HG03520 (cell line): ENCODE measurements at regions not wholly inside any gene's neighbourhood (a gene's known extent, or its start where the extent isn't known, plus 50 kb on each side); places are given as distances from the start of the nearest gene placed in this dataset.

Experiments
- ATAC-seq: cut with Tn5 transposase; IDR thresholded peaks from one replicate; pipeline ENCODE4 v1.9.1; 2021; ENCODE audit warnings: mild to moderate bottlenecking, moderate library complexity; ENCODE audit not compliant: unreplicated experiment

GRCh38 chr15:70431854-70432253 is 331.5 kb downstream of the UACA start:
- ATAC-seq: no peak

DNA sequence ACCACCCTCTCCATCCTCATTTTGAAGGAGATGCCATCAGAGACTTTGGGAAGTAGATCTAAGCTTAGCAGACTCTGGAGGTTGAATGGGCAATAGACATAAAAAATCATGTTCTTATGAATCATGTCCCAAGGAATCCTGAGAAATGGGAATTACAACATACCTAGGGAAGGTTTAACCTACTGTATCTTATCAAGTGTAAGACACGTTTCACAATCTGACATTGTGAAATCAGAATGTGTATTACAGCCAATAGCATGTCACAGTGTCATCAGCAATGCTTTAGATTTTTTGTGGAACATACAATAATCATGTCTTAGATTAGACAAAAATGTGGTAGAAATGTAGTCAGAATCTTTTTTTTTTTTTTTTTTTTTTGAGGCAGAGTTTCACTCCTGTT is 332.4 kb upstream of the TLE3 start:
- ATAC-seq: no peak

- ATAC-seq: no peak
These were observed 331.5 kb upstream of the TLE3 start for GRCh38 chr15:70429056-70429722.

DNA sequence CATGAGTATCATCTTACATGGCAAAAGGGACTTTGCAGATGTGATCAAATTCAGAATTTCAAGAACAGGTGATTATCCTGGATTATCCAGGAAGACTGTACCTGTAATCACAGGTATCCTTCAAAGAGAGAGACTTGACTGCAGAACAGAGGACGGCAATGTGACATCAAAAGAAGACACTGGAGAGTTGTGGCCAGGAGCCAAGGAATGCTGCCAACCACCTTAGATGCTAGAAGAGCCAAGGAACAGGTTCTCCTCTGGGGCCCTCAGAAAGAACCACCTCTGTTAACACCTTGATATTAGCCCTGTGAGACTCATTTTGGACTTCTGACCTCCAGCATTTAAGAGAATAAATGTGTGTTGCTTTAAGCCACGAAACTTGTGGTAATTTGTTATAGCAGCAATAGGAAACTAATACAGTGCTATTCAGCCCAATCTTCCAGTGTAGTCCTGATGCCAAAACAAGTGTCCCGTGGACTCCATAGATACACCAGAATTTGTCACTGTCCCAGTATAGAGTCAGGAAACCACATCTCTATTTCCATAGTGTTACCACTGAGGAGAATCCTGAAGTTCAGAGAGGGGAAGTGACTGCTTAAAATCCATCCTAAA is 330.6 kb upstream of the TLE3 start:
- no peak for ATAC-seq

DNA sequence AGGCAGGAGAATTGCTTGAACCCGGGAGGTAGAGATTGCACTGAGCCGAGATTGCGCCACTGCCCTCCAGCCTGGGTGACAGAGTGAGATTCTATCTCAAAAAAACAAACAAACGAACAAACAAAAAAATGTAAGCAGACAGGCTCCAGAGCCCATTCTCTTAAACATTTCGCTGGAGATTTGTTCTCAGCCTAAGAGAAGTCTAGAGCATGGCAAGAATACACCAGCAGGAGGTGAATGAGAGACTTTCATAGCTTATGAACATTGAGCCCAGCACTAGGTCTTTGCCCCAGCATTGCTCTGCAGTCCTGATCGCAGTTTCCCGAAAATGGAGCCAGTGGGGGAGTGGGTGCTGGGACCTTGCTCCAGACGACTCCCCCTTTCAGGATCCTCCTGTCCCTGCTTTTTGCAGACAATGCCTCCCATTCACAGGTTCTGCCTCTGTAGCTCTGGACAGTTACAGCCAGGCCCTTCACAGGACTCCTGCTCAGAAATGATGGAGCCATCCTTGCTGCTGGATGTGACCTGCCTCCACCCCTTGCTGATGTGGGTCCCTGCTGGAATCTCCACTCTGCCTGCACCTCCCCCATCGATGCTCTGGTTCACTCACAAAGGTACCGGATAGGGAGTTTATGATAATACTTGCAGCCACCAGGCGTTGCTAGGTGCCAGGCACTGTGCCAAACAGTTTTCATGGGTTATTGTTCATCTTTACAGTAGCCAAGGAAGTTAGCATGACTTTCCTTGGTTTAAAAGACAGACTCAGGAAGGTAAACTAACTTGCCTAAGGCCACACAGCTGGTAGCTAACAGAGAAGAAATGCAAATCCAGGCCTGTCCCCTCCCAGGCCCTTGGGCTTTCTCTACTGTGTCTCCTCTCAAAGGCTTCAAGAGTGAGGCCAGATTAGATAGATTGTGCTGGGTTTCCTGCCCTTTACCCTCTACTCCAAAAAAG is 329.7 kb upstream of the TLE3 start:
- no peak for ATAC-seq

DNA sequence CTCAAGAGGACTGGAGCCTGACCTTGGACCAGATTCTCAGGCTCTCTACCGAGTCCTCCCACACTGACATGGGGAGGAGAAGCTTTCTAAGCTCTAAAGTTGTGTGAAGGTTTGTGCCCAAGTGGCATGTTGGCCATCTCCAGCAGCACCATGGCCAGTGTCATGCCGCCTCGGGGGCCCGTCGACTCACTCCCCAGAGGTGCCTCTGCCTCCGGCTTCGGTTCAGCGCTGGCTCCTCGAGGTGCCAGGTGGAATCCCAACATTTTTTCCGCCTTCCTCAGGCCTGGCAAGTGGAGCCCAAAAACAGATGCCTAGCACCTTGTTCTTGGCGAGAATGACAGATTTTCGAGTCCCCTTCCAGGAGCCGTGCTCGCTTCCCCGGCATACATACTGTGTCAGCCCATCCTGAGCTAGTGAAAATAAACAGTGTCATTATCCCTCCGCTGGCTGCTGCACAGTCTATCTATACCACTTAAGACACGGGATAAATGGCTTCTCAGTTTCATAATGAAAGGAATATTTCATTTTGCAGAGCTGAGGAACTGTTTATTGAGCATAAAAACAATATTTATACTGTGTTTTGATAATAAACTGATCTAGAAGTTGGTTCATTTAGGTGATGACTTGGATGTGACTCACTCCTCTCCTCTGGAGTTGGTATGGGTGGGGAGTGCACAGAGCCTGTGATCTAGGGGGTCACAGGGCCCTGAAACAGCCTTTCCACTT is 328.5 kb upstream of the TLE3 start:
- ATAC-seq: no peak

DNA sequence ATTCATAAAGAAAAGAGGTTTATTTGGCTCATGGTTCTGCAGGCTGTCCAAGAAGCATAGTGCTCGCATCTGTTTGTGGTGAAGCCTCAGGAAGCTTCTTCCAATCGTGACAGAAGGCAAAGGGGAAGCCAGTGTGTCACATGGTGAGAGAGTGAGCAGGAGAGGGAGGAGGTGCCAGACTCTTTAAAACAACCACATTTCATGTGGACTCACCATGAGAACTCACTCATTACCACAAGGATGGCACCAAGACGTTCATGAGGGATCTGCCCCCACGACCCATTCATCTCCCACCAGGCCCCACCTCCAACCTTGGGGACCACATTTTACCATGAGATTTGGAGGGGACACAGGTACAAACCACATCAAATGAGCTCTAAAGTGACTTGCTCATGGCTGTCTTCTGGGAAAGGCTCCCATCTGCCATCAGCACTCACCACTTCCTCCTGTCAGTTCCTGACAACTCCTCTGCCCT is 327.3 kb upstream of the TLE3 start:
- no peak for ATAC-seq

DNA sequence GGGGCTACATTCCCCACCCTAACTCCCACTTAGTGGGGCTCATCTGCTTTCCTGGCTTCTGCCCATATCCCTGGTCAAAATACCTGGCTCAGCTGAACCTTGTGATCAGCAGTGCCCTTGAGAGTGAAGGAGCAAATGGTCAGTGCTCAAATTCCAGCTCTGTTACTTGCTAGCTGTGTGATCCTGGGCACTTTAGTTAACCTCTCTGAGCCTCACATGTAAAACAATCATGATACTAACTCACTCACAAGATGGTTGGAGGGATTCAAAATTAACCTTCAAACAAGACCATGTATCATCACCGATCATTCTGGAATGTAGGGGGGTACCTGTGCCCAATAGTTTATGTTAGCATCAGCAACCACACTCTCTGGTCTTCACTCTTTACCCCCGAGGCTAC is 325.6 kb upstream of the TLE3 start:
- no peak for ATAC-seq

DNA sequence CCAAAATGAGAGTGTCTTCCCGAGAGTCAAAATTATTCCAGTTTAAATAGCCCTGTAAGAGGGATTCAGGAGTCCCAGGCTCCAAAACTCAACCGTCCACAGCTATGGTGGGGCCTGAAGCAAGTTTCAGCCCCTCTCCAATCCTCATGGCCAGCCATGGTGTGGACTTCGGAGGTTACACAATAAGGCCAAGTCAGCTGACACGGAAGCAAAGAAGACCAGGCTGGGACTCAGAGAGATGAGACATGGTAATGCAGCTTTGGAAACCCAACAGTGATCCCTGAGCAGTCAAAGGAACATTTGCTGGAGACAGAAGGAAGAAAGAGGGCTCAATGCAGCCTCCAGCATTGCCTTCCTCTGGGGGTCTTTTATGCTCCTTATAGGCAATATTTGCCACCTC is 324.6 kb upstream of the TLE3 start:
- no peak for ATAC-seq

DNA sequence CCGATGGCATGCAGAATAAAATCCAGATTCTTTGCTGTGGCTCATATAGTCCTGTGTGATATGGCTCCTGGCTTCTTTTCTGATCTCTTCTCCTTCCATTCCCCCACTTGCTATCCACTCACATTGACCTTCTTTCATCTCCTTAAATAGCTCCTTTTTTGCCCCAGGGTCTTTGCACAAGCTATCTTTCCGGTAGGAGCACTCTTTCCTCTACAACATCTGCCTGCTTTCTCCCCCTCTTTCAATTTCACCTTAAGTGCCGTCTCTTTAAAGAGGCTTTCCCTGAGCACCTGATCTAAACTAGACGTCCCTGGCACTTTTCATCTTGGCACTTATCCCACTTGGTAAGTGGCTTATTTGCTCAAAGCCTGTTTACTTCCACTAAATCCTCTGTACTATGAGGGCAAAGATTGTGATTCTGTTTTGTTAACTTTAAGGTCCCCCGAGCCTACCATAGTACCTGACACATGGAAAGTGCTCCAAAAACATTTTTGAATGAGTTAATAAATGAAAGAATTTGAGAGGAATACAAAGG is 323.3 kb upstream of the TLE3 start:
- ATAC-seq: no peak

DNA sequence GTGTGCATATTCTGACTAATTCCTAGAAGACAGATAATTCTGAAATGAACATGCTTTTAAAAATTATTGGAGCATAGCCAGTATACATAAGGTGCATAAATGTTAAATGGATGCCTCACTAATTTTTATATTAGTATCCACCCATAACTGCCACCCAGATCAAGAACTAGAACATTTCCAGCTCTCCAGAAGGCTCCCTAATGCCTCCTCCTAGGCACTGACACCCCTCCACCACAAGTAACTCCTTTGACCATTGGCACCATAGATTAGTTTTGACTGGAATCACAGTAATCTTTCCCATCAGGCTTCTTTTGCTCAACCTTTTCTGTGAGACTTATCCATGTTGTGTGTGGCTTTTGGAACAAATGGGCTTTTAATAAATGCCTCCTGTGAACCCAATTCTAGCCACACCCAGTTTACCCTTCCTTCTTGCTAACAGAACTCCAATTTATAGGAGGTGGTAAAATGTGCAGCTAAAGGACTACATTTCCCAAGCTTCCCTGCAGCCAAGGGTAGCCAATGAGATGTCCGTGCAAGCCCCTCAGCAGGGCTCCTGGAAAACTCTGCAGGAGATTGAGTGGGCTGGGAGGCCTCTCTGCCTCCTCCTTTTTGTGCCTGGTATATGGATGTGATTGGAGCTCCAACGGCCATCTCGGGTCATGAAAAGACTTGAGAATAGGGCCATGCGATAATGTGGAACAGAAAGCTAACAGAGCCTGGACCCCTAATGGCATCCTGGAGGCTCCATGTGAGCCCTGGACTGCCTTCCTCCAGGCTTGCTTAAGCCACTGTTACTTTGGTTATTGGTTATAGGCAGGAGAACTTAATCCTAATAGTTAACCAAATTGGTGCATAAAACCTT is 322.6 kb upstream of the TLE3 start:
- ATAC-seq: no peak

DNA sequence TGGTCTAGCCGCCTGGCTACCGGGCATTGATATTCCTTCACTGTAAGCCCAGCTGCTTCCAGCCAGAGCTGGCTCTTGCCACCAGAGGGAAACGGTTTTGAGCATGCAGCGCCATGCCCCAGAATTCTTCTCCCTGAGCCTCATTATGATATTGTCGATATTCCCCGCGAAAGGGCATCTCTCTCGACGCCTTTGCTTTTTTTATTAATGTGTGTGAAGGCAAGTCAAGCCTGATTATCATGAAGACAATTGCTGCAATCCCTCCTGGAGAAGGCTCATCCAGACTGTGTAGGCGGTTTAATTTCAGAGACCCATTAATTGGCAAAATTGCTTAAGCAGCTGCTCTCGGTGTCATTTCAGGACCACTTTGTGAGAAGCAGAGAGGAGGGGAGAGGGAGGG is 321.2 kb upstream of the TLE3 start:
- ATAC-seq: no peak

GRCh38 chr15:70417535-70417934 is 319.8 kb upstream of the TLE3 start:
- no peak for ATAC-seq

DNA sequence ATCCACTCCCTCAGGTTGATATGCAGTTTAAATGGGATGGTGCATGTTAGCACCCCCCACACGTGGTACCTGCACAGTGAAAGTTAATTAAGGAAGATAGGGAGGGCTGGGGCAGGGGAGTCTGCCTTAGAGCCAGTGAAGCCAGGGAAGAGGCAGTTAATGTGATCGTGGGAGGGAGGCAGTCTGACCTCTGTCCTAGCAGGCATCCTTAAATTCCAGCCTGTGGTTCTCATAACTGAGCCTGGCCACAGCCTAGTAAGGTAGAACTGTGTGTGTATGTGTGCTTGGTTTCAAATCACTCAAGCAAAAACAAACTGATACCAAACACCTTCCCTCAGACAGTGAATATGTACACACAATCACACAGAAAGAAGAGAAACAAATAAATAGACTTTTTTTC is 319.1 kb upstream of the TLE3 start:
- no peak for ATAC-seq

DNA sequence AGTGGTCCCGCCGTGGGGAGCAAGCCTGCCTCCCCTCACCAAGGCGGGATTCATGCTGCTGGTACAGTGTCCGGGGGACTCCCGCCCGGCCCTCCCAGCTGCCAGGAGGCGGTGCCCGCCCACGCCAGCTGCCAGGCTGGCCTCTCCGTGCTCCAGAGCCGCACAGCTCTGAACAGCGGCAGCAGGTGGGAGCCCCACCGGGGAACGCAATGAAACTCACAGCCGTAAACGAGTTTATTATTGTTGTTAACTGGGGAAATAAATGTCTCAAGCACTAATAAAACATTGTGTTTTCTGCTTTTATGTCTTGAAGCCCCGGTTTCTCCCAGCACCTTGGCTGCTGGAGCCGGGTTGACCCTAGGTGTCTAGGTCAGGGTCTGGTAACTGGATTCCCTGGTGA is 317.7 kb upstream of the TLE3 start:
- ATAC-seq: no peak

GRCh38 chr15:70414626-70415025 is 316.9 kb upstream of the TLE3 start:
- no peak for ATAC-seq

GRCh38 chr15:70412794-70413193 is 315.1 kb upstream of the TLE3 start:
- no peak for ATAC-seq

GRCh38 chr15:70411143-70411863 is 313.6 kb upstream of the TLE3 start:
- ATAC-seq: no peak

DNA sequence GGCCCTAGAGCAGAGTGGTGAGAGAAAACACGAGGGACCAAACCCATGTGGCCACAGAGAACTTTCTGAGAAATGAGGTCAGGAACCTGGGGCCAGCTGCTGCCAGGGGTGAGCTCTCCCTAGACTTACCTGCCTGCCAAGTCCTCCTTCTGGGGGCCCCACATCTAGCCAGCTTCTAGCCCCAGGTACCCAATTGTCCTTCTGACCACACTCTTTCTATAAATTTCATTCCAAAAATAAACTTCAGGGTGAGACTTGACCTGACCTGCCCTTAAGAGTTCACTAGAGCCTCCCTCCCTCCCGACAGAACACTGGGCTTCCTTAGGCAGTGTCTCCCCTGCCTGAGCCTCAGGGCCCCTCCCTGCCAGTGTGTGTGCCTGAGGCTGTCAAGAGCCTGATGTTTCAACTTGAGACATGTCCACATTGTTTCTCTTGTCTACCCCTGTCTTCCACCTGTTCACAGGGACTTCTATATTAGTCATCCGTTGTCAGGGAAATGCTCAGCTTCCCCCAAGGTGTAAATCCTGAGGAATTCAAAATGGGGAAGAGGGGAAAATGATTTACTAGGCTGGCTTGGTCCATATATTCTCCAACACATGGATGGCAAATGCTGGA is 312.8 kb upstream of the TLE3 start:
- ATAC-seq: no peak
